Glomerular visceral epithelial cell (primary cell): ENCODE measurements at regions not wholly inside any gene's neighbourhood (a gene's known extent, or its start where the extent isn't known, plus 50 kb on each side); places are given as distances from the start of the nearest gene placed in this dataset.
"Not testable (repeated sequence)": the region's sequence is repeated elsewhere in the genome, so short reads cannot be mapped to it uniquely, and the experiment has no call there.

Source experiments
- DNase-seq: peaks from one replicate; pipeline ENCODE4 v3.0.0-alpha.2; 2016; ENCODE audit errors: extremely low spot score

GRCh38 chr2:183610724-183611123 is 486.5 kb downstream of the NUP35 start:
- DNase-seq: no peak

GRCh38 chr2:183614799-183615435 is 490.7 kb downstream of the NUP35 start:
- DNase-seq: no peak

- DNase-seq: no peak
These were observed 499.0 kb downstream of the NUP35 start for GRCh38 chr2:183623227-183623626.

GRCh38 chr2:183630964-183631363 is 506.7 kb downstream of the NUP35 start:
- no peak for DNase-seq

GRCh38 chr2:183656121-183656520 is 531.9 kb downstream of the NUP35 start:
- no peak for DNase-seq

- no peak for DNase-seq
These were observed 541.2 kb downstream of the NUP35 start for GRCh38 chr2:183665425-183665824.

- DNase-seq: peak; percentile 7
These were observed 541.8 kb downstream of the NUP35 start for GRCh38 chr2:183666031-183666430.

GRCh38 chr2:183671233-183671632 is 547.0 kb downstream of the NUP35 start:
- DNase-seq: no peak

- no peak for DNase-seq
These were observed 554.7 kb downstream of the NUP35 start for GRCh38 chr2:183678908-183679307.

GRCh38 chr2:183680573-183680972 is 556.3 kb downstream of the NUP35 start:
- no peak for DNase-seq

- DNase-seq: no peak
These were observed 560.4 kb downstream of the NUP35 start for GRCh38 chr2:183684686-183685085.

GRCh38 chr2:183696028-183696427 is 571.8 kb downstream of the NUP35 start:
- no peak for DNase-seq

GRCh38 chr2:183709829-183710228 is 585.6 kb downstream of the NUP35 start:
- DNase-seq: no peak

GRCh38 chr2:183718246-183718645 is 594.0 kb downstream of the NUP35 start:
- no peak for DNase-seq

GRCh38 chr2:183723278-183723677 is 599.0 kb downstream of the NUP35 start:
- DNase-seq: no peak

GRCh38 chr2:183729380-183729779 is 605.1 kb downstream of the NUP35 start:
- no peak for DNase-seq

GRCh38 chr2:183740241-183740640 is 616.0 kb downstream of the NUP35 start:
- no peak for DNase-seq

- no peak for DNase-seq
These were observed 628.3 kb downstream of the NUP35 start for GRCh38 chr2:183752571-183752970.

- DNase-seq: no peak
These were observed 634.8 kb downstream of the NUP35 start for GRCh38 chr2:183759033-183759432.

GRCh38 chr2:183773775-183774174 is 649.5 kb downstream of the NUP35 start:
- DNase-seq: no peak

GRCh38 chr2:183780072-183780471 is 655.8 kb downstream of the NUP35 start:
- no peak for DNase-seq

- DNase-seq: no peak
These were observed 658.2 kb downstream of the NUP35 start for GRCh38 chr2:183782436-183782835.

- not testable (repeated sequence) for DNase-seq
These were observed 664.6 kb downstream of the NUP35 start for GRCh38 chr2:183788796-183789195.
